22Rv1 (cell line): ENCODE measurements at regions not wholly inside any gene's neighbourhood (a gene's known extent, or its start where the extent isn't known, plus 50 kb on each side); places are given as distances from the start of the nearest gene placed in this dataset.

ENCODE experiments used
- ZFX ChIP-seq: fragments of 450-650 bp; IDR thresholded peaks from 2 replicates; pipeline ENCODE4 v1.6.1; 2017; ENCODE audit warnings: antibody characterized with exemption, borderline replicate concordance
- TF ChIP-seq, protein P1 (sequence below): fragments of 450-650 bp; IDR thresholded peaks from 2 replicates; pipeline ENCODE4 v1.5.1; 2017; ENCODE audit warnings: mild to moderate bottlenecking

- TF ChIP-seq, protein P1, sequence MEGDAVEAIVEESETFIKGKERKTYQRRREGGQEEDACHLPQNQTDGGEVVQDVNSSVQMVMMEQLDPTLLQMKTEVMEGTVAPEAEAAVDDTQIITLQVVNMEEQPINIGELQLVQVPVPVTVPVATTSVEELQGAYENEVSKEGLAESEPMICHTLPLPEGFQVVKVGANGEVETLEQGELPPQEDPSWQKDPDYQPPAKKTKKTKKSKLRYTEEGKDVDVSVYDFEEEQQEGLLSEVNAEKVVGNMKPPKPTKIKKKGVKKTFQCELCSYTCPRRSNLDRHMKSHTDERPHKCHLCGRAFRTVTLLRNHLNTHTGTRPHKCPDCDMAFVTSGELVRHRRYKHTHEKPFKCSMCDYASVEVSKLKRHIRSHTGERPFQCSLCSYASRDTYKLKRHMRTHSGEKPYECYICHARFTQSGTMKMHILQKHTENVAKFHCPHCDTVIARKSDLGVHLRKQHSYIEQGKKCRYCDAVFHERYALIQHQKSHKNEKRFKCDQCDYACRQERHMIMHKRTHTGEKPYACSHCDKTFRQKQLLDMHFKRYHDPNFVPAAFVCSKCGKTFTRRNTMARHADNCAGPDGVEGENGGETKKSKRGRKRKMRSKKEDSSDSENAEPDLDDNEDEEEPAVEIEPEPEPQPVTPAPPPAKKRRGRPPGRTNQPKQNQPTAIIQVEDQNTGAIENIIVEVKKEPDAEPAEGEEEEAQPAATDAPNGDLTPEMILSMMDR, result no peak
- TF ChIP-seq ZFX, result no peak
Observed at GRCh38 chr7:156232931-156233705, 407.5 kb upstream of the RNF32 start.
